ENCODE measurements at regions not wholly inside any gene's neighbourhood (a gene's known extent, or its start where the extent isn't known, plus 50 kb on each side); places are given as distances from the start of the nearest gene placed in this dataset.

- no peak for DNase-seq (ENCODE audit: low read depth)
- TF ChIP-seq CTCF (conservative IDR thresholded peaks at IDR 0.05; ENCODE audit: low read depth, low read length): no peak
- no peak overlapping the region for H3K4me3 ChIP-seq (ENCODE audit: low read depth, low read length)
These were observed 351.9 kb downstream of the COL12A1 start for GRCh38 chr6:74853991-74854390.

GRCh38 chr6:74851596-74851995 lies 354.3 kb downstream of the COL12A1 start:
- H3K4me3 ChIP-seq (ENCODE audit: low read depth, low read length): no peak overlapping the region
- DNase-seq (ENCODE audit: low read depth): peak; percentile 89
- no peak for TF ChIP-seq CTCF (conservative IDR thresholded peaks at IDR 0.05; ENCODE audit: low read depth, low read length)

GRCh38 chr6:74840953-74841352 lies 364.9 kb downstream of the COL12A1 start:
- no peak for TF ChIP-seq CTCF (conservative IDR thresholded peaks at IDR 0.05; ENCODE audit: low read depth, low read length)

GRCh38 chr6:74834967-74835366 lies 370.9 kb downstream of the COL12A1 start:
- DNase-seq (ENCODE audit: low read depth): peak; percentile 10
- no peak for TF ChIP-seq CTCF (conservative IDR thresholded peaks at IDR 0.05; ENCODE audit: low read depth, low read length)
- no peak overlapping the region for H3K4me3 ChIP-seq (ENCODE audit: low read depth, low read length)

More at GRCh38 chr6:74840953-74841352, 364.9 kb downstream of the COL12A1 start:
- no peak for DNase-seq (ENCODE audit: low read depth)
- no peak overlapping the region for H3K4me3 ChIP-seq (ENCODE audit: low read depth, low read length)

GRCh38 chr6:74826263-74826662 lies 379.6 kb downstream of the COL12A1 start:
- H3K4me3 ChIP-seq (ENCODE audit: low read depth, low read length): no peak overlapping the region
- no peak for TF ChIP-seq CTCF (conservative IDR thresholded peaks at IDR 0.05; ENCODE audit: low read depth, low read length)
- DNase-seq (ENCODE audit: low read depth): no peak

GRCh38 chr6:74814440-74814839 lies 391.4 kb downstream of the COL12A1 start:
- no peak overlapping the region for H3K4me3 ChIP-seq (ENCODE audit: low read depth, low read length)
- TF ChIP-seq CTCF (conservative IDR thresholded peaks at IDR 0.05; ENCODE audit: low read depth, low read length): no peak
- no peak for DNase-seq (ENCODE audit: low read depth)

- TF ChIP-seq CTCF (conservative IDR thresholded peaks at IDR 0.05; ENCODE audit: low read depth, low read length): no peak
- no peak for DNase-seq (ENCODE audit: low read depth)
- H3K4me3 ChIP-seq (ENCODE audit: low read depth, low read length): no peak overlapping the region
These were observed 398.2 kb downstream of the COL12A1 start for GRCh38 chr6:74807674-74808073.
